ENCODE measurements at regions not wholly inside any gene's neighbourhood (a gene's known extent, or its start where the extent isn't known, plus 50 kb on each side); places are given as distances from the start of the nearest gene placed in this dataset.

DNA sequence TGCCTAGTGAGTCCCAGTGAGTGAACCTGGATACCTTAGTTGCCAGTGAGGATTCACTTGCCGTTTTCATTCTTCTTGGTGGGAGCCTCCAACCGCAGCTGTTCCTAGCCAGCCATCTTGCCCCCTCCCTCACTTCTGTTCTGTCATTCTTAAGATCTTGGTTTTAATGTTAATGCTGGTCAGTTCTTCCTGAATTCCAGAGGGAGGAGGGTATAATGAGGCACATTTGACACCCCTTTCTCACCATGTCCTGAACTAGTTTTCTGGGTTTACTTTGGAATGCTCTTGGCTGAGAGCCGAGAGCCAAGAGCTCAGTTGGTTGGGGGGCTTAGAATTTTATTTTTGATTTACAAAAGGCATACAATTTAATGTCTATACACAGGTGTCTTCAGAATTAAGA lies 78.5 kb upstream of the ADCY1 start (continued):
- TF ChIP-seq, protein P1, sequence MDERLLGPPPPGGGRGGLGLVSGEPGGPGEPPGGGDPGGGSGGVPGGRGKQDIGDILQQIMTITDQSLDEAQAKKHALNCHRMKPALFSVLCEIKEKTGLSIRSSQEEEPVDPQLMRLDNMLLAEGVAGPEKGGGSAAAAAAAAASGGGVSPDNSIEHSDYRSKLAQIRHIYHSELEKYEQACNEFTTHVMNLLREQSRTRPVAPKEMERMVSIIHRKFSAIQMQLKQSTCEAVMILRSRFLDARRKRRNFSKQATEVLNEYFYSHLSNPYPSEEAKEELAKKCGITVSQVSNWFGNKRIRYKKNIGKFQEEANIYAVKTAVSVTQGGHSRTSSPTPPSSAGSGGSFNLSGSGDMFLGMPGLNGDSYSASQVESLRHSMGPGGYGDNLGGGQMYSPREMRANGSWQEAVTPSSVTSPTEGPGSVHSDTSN (CRISPR knock-in tag; IDR thresholded peaks at IDR 0.05): no peak
- TF ChIP-seq IRX3 (CRISPR knock-in tag; IDR thresholded peaks at IDR 0.05; ENCODE audit: borderline replicate concordance, low read depth): no peak

DNA sequence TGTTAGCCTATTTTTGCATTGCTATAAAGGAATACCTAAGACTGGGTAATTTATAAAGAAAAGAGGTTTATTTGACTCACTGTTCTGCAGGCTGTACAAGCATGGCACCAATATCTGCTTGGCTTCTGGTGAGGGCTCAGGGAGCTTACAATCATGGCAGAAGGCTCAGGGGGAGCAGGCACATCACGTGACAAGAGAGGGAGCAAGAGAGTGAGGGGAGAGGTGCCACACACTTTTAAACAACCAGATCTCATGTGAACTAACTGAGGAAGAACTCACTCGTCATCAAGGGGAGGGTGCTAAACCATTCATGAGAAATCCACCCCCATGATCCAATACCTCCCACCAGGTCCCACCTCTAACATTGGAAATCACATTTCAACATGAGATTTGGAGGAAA lies 73.9 kb upstream of the ADCY1 start:
- intact Hi-C loops (cut with micrococcal nuclease; ENCODE audit: unreplicated experiment) (no loop called here), in situ Hi-C loops (cut with HindIII; ENCODE audit: extremely low pct_ligation_motif_present, low pct_unique_long_range_greater_than_20kb) (no loop called here)
- BruUV-seq (replicated peaks): no TSS peak
- ChIA-PET CTCF (ENCODE audit: low intra/inter-chr PET ratio, low total read pairs) (no interaction called here), POLR2A (no interaction called here)
- no peak for ATAC-seq
- Histone ChIP-seq H3K9me3 (ENCODE audit: low read length) (peaks cover 9% of the 10 kb centered on the region; the same call in 1 of the 2 replicates), H3K9ac (ENCODE audit: insufficient read depth, low read depth, low read length) (no peak overlapping the region), H4K20me1 (ENCODE audit: insufficient read depth, low read length) (no peaks in the 10 kb centered on the region), H3K79me2 (ENCODE audit: insufficient read depth, low read length) (no peaks in the 10 kb centered on the region), H3K27ac (ENCODE audit: extremely low read length, insufficient read depth, low read length) (no peak overlapping the region), H2AFZ (ENCODE audit: low read length) (no peak overlapping the region), H3K36me3 (replicated peaks in 1 of 2; ENCODE audit: control insufficient read depth in 1 of 2, insufficient read depth in 2 of 2, low read length in 2 of 2) (no peaks in the 10 kb centered on the region), H3K27me3 (ENCODE audit: control insufficient read depth in 1 of 2, insufficient read depth in 2 of 2, low read length in 2 of 2) (no peaks in the 10 kb centered on the region), H3K4me2 (ENCODE audit: low read depth, low read length) (no peak overlapping the region), H3K4me1 (ENCODE audit: insufficient read depth, low read length) (no peaks in the 10 kb centered on the region), H3K4me3 (replicated peaks in 1 of 3; ENCODE audit: insufficient read depth in 1 of 3, low read depth in 2 of 3, low read length in 3 of 3) (no peak overlapping the region)
- 0% methylated on average over 2 of the region's 2 CpGs for WGBS (ENCODE audit: low lambda C conversion rate)
- no peak for TF ChIP-seq MAFK (conservative IDR thresholded peaks at IDR 0.05 in 1 of 2, IDR thresholded peaks at IDR 0.05 in 1 of 2; ENCODE audit: low read length in 2 of 2)
- TF ChIP-seq, protein P2, sequence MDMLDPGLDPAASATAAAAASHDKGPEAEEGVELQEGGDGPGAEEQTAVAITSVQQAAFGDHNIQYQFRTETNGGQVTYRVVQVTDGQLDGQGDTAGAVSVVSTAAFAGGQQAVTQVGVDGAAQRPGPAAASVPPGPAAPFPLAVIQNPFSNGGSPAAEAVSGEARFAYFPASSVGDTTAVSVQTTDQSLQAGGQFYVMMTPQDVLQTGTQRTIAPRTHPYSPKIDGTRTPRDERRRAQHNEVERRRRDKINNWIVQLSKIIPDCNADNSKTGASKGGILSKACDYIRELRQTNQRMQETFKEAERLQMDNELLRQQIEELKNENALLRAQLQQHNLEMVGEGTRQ (IDR thresholded peaks at IDR 0.05; ENCODE audit: low read depth, low read length): peak; percentile 14; the same call in 1 of the 2 replicates
- TF ChIP-seq, protein P2 (CRISPR knock-in tag; IDR thresholded peaks at IDR 0.05; ENCODE audit: borderline replicate concordance): no peak
- TF ChIP-seq RAD51 (IDR thresholded peaks at IDR 0.05; ENCODE audit: borderline replicate concordance): peak; percentile 61; the same call in 1 of the 2 replicates
- FAIRE-seq: no peak
- DNase-seq (ENCODE audit: low spot score): no peak
